ENCODE measurements at regions not wholly inside any gene's neighbourhood (a gene's known extent, or its start where the extent isn't known, plus 50 kb on each side); places are given as distances from the start of the nearest gene placed in this dataset.

DNA sequence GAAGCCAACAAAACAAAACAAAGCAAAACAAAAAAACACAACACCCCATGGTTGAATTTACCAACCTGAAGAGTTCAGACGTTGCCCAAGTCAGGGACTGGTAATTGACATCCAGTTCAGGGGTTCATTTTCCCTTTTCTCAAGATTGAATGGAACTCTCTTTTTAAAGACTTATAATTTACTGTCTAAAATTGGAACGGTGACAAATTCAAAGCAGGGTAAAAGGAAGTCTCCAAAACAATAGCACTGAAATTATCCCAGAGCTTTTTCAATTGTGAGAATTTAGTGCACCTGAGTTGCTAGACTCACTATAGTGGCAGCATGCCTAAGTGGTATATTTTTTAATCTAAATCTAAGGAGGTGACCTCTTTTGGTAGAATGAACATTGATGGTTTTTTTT is 90.9 kb upstream of the PREP start:
- TF ChIP-seq EZH2phosphoT487 (IDR thresholded peaks at IDR 0.05; ENCODE audit: low read depth) (no peak), CTCF (IDR thresholded peaks at IDR 0.05; ENCODE audit: low read depth, low read length) (no peak)
